ENCODE measurements at regions not wholly inside any gene's neighbourhood (a gene's known extent, or its start where the extent isn't known, plus 50 kb on each side); places are given as distances from the start of the nearest gene placed in this dataset.

- Histone ChIP-seq H3K36me3 (no peaks in the 10 kb centered on the region), H3K27ac (no peak overlapping the region), H3K27me3 (no peaks in the 10 kb centered on the region), H3K4me1 (no peaks in the 10 kb centered on the region), H3K9me3 (no peaks in the 10 kb centered on the region), H3K4me3 (no peak overlapping the region)
- intact Hi-C loops (cut with DNase I) = no loop called here
- WGBS, 2 donors = 59 to 75% methylated on average over 2 of the region's 2 CpGs
- TF ChIP-seq POLR2A (IDR thresholded peaks at IDR 0.05) (no peak), CTCF (IDR thresholded peaks at IDR 0.05) (no peak), EP300 (IDR thresholded peaks at IDR 0.05) (no peak), POLR2AphosphoS5 (IDR thresholded peaks at IDR 0.05) (no peak)
- no peak for DNase-seq
Measured at GRCh38 chr3:6182909-6183308, 678.0 kb upstream of the GRM7 start.

GRCh38 chr3:6189384-6189783 lies 671.5 kb upstream of the GRM7 start:
- H3K4me1 ChIP-seq = no peaks in the 10 kb centered on the region
- H3K9me3 ChIP-seq = no peaks in the 10 kb centered on the region
- H3K27me3 ChIP-seq = no peaks in the 10 kb centered on the region
- H3K4me3 ChIP-seq = no peak overlapping the region
- no peak for DNase-seq
- H3K27ac ChIP-seq = no peak overlapping the region
- WGBS, 2 donors = 90 to 91% methylated on average over 1 of the region's 1 CpG
- H3K36me3 ChIP-seq = no peaks in the 10 kb centered on the region
- intact Hi-C loops (cut with DNase I) = no loop called here
- TF ChIP-seq CTCF (IDR thresholded peaks at IDR 0.05) (no peak), EP300 (IDR thresholded peaks at IDR 0.05) (no peak), POLR2AphosphoS5 (IDR thresholded peaks at IDR 0.05) (no peak), POLR2A (IDR thresholded peaks at IDR 0.05) (no peak)

GRCh38 chr3:6204891-6205290 lies 656.0 kb upstream of the GRM7 start:
- Histone ChIP-seq H3K27me3 (no peaks in the 10 kb centered on the region), H3K27ac (no peak overlapping the region), H3K9me3 (no peaks in the 10 kb centered on the region), H3K4me3 (no peak overlapping the region), H3K36me3 (no peaks in the 10 kb centered on the region), H3K4me1 (no peaks in the 10 kb centered on the region)
- TF ChIP-seq POLR2A (IDR thresholded peaks at IDR 0.05) = no peak
- TF ChIP-seq CTCF (IDR thresholded peaks at IDR 0.05) = no peak
- no peak for TF ChIP-seq POLR2AphosphoS5 (IDR thresholded peaks at IDR 0.05)
- no peak for TF ChIP-seq EP300 (IDR thresholded peaks at IDR 0.05)
- intact Hi-C loops (cut with DNase I) = no loop called here
- 15 to 40% methylated on average over 1 of the region's 1 CpG for WGBS, 2 donors
- DNase-seq = no peak

GRCh38 chr3:6216135-6217026 lies 644.5 kb upstream of the GRM7 start:
- TF ChIP-seq POLR2A (IDR thresholded peaks at IDR 0.05) = no peak
- TF ChIP-seq POLR2AphosphoS5 (IDR thresholded peaks at IDR 0.05) = no peak
- TF ChIP-seq CTCF (IDR thresholded peaks at IDR 0.05) = no peak
- TF ChIP-seq EP300 (IDR thresholded peaks at IDR 0.05) = no peak
- H3K27ac ChIP-seq = no peak overlapping the region
- 43 to 60% methylated on average over 3 of the region's 3 CpGs for WGBS, 2 donors
- no peak overlapping the region for H3K4me3 ChIP-seq
- no peaks in the 10 kb centered on the region for H3K27me3 ChIP-seq
- no peaks in the 10 kb centered on the region for H3K36me3 ChIP-seq
- intact Hi-C loops (cut with DNase I) = no loop called here
- DNase-seq = no peak
- H3K4me1 ChIP-seq = no peaks in the 10 kb centered on the region
- no peaks in the 10 kb centered on the region for H3K9me3 ChIP-seq
